IPS DF 6.9 (cell line): ENCODE measurements at regions not wholly inside any gene's neighbourhood (a gene's known extent, or its start where the extent isn't known, plus 50 kb on each side); places are given as distances from the start of the nearest gene placed in this dataset.
"Not testable (repeated sequence)": the region's sequence is repeated elsewhere in the genome, so short reads cannot be mapped to it uniquely, and the experiment has no call there.

Source experiments
- DNase-seq: peaks from one replicate; pipeline ENCODE4 v3.0.0-alpha.2; 2013; ENCODE audit warnings: low read depth, low spot score
- H3K27ac ChIP-seq: one replicate; pipeline ENCODE4 v1.5.1; 2013; ENCODE audit warnings: low read length, control low read depth
- H3K27me3 ChIP-seq: 2 replicates; pipeline ENCODE4 v1.6.1; 2013; ENCODE audit warnings: mild to moderate bottlenecking, low read length; ENCODE audit not compliant: control insufficient read depth, insufficient read depth
- H3K36me3 ChIP-seq: 2 replicates; pipeline ENCODE4 v1.6.1; 2013; ENCODE audit warnings: low read length; ENCODE audit not compliant: control insufficient read depth, insufficient read depth
- H3K4me1 ChIP-seq: 2 replicates; pipeline ENCODE4 v1.6.1; 2013; ENCODE audit warnings: low read length; ENCODE audit not compliant: control insufficient read depth, insufficient read depth
- H3K4me3 ChIP-seq: 2 replicates; pipeline ENCODE4 v1.5.1; 2013; ENCODE audit warnings: mild to moderate bottlenecking, low read length
- H3K9me3 ChIP-seq: 2 replicates; pipeline ENCODE4 v1.6.1; 2013; ENCODE audit warnings: low read length, inconsistent platforms; ENCODE audit not compliant: control insufficient read depth, insufficient read depth
- WGBS: extraction: QIAGEN DNeasy Blood & Tissue Kit; methylation state at CpG from one replicate; pipeline ENCODE4 v1.1.7; 2013; ENCODE audit warnings: mixed read lengths, missing lambda C conversion rate; ENCODE audit not compliant: insufficient read length, insufficient coverage; 5-methylcytosine and 5-hydroxymethylcytosine counted together

DNA sequence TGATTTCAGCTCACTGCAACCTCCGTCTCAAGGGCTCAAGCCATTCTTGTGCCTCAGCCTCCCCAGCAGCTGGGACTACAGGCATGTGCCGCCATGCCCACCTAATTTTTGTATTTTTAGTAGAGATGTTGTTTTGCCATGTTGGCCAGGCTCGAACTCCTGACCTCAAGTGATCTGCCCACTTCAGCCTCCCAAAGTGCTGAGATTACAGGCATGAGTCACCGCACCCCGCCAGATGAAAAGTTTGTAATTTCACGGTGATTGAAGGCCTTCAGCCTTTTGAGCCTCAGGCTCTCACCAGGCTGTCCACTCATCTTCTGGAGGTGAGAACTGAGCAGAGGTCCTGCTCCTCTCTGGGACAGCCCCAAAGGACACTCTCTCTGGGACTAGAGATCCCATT lies 103.2 kb downstream of the HIF1AN start:
- DNase-seq, H3K36me3 ChIP-seq, H3K9me3 ChIP-seq, H3K4me1 ChIP-seq, H3K27me3 ChIP-seq, H3K27ac ChIP-seq, H3K4me3 ChIP-seq: not testable (repeated sequence)
- WGBS = no CpG with 5 or more reads among the region's 6 CpGs

DNA sequence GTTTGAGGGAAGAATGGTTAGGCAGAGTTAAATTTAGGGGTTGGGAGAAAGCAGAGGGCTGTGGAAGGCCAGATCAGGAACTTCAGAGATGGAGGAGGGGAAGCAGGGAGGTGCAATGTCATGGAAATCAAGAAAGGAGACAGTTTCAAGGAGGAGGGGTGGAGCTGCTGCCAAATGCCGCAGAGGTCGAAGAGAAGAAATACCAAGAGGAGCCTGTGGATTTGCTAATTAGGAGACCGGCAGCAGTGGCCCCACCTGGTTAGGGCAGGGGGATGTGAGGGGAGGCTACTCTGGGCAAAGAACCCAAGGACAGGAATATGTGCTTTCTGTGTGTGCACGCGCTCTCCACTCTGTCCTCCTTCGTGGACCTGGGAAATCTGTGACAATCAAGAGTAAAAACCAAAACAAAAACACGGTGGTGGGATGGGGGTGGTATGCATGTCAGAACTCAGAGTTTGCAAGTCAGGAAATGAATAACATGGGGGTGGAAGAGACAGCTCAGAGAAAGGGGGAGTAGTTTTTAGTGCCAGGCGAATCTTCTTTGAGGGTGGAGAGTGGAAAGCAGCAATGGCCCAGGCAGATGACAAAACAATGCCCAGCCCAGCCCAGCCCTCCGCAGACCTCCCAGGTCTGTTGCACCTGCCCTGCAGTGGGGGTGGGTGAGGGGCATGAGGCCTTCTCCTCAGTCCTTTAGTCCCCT lies 102.9 kb upstream of the PAX2 start:
- H3K36me3 ChIP-seq = no peaks in the 10 kb centered on the region
- DNase-seq = no peak
- no peaks in the 10 kb centered on the region for H3K27me3 ChIP-seq
- peaks cover 9% of the 10 kb centered on the region for H3K4me1 ChIP-seq
- WGBS = no CpG with 5 or more reads among the region's 9 CpGs
- no peak overlapping the region for H3K4me3 ChIP-seq
- H3K27ac ChIP-seq = no peak overlapping the region
- H3K9me3 ChIP-seq = no peaks in the 10 kb centered on the region

DNA sequence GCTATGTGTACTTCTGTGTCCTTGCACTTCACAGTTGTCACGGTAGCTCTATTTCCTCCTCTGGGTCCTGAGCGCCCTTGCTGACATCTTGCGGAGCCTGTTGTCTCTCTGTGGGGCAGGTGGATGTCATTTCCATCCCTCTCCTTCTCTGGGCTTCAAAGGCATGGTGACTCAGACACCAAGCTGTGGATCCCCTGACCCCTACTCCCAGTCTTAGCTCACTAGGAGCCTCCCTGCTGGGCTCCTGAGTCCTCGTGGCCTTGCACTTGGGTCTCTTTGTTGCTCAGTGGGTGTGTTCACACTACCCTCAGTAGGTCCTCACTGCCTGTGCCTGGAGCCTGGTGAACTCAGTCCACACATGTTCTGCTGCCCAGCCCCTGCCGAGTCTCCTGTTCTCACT lies 100.3 kb upstream of the PAX2 start:
- WGBS = no CpG with 5 or more reads among the region's 5 CpGs
- Histone ChIP-seq H3K4me1 (peaks cover 5% of the 10 kb centered on the region; the same call in 1 of the 2 replicates), H3K27me3 (no peaks in the 10 kb centered on the region), H3K27ac (no peak overlapping the region), H3K4me3 (no peak overlapping the region), H3K36me3 (no peaks in the 10 kb centered on the region), H3K9me3 (no peaks in the 10 kb centered on the region)
- no peak for DNase-seq

DNA sequence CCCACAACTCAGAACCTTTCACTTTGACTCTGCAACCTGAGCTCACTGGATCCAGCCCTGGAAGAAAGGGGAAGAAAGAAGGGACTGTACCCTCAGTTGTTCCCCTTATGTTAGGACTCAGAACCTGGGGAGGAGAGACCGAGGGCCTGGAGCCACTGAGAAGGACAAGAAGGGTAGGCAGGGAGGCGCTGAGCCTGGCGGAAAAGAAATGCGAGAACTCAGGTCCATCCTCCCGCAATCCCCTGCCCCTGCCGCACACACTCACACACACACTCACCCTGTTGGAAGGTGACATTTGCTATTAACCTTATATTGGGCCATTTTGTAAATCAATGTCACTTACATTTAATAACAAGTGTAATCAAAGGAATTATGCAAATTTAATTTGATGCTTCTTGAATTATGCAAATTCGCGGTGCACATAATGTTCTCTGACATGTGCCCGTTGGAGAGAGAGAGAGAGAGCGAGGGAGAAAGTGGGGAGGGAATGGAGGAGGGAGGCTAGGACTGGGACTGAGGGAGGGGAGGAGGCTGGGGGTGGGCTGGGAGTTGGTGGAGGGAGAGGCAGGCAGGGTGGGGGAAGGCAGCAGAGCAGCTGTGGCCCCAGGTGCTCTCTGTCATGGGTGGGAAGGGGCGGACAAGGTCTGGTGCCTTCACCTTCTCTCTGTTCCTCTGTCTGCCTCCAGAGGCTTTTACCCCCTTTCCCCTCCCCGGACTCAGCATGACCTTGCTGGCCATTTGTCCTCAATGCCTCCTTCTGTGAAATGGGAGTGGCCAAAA lies 99.6 kb upstream of the PAX2 start:
- Histone ChIP-seq H3K36me3 (no peaks in the 10 kb centered on the region), H3K4me3 (no peak overlapping the region), H3K27me3 (no peaks in the 10 kb centered on the region), H3K9me3 (no peaks in the 10 kb centered on the region), H3K27ac (no peak overlapping the region), H3K4me1 (peaks cover 5% of the 10 kb centered on the region; the same call in 1 of the 2 replicates)
- WGBS = no CpG with 5 or more reads among the region's 12 CpGs
- DNase-seq = no peak

DNA sequence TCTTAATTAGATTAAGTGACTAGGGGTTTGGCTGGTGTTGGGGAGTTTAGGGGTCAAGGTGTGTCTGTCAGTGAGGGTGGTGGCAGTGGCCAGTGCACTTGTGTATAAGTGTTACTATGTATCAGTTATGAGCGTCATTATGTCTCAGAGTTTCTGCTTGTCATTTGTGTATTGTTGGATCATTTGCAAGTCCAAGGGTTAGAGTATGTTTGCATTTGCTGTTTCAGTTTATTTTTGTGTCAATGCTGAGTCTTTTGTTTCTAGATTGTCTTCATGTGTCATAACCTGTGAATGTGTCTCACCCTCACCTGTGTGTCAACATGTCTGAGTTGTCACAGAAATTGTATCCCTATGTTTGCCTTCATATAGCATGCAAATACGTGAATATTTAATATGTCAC lies 97.5 kb upstream of the PAX2 start:
- Histone ChIP-seq H3K27ac (no peak overlapping the region), H3K4me3 (no peak overlapping the region), H3K36me3 (no peaks in the 10 kb centered on the region), H3K4me1 (peaks cover 2% of the 10 kb centered on the region; the same call in 1 of the 2 replicates), H3K9me3 (no peaks in the 10 kb centered on the region), H3K27me3 (peaks cover 8% of the 10 kb centered on the region; the same call in 1 of the 2 replicates)
- no peak for DNase-seq
- no CpG with 5 or more reads among the region's 2 CpGs for WGBS

DNA sequence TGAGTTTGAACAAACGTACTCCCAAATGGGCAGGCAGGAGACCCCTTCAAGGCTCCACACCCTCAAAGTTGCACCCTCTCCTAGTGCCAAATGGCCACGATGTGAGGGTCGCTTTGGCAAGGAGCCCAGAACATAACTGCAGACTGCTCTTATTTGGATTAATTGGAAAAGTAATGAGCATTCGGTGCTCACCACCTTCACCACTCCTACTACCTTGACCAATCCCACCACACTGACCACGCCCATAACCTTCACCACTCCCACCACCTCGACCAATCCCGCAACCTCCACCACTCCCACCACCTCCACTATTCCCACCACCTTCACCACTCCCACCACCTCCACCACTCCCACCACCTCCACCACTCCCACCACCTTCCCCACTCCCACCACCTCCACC lies 94.7 kb upstream of the PAX2 start:
- no peaks in the 10 kb centered on the region for H3K9me3 ChIP-seq
- DNase-seq = no peak
- H3K36me3 ChIP-seq = no peaks in the 10 kb centered on the region
- H3K27ac ChIP-seq = no peak overlapping the region
- H3K4me1 ChIP-seq = peaks cover 4% of the 10 kb centered on the region; the same call in 1 of the 2 replicates
- WGBS = 100% methylated on average over 2 of the region's 7 CpGs
- peaks cover 20% of the 10 kb centered on the region; the same call in 1 of the 2 replicates for H3K27me3 ChIP-seq
- no peak overlapping the region for H3K4me3 ChIP-seq

DNA sequence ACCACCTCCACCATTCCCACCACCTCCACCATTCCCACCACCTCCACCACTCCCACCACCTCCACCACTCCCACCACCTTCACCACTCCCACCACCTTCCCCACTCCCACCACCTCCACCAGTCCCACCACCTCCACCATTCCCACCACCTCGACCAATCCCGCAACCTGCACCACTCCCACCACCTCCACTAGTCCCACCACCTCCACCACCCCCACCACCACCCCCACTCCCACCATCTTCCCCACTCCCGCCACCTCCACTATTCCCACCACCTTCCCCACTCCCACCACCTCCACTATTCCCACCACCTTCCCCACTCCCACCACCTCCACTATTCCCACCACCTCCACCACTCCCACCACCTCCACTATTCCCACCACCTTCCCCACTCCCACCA lies 94.3 kb upstream of the PAX2 start:
- not testable (repeated sequence) for H3K9me3 ChIP-seq, H3K36me3 ChIP-seq, DNase-seq, H3K4me3 ChIP-seq, H3K27ac ChIP-seq, H3K4me1 ChIP-seq
- H3K27me3 ChIP-seq = peaks cover 24% of the 10 kb centered on the region; the same call in 1 of the 2 replicates
- WGBS = no CpG with 5 or more reads among the region's 3 CpGs

DNA sequence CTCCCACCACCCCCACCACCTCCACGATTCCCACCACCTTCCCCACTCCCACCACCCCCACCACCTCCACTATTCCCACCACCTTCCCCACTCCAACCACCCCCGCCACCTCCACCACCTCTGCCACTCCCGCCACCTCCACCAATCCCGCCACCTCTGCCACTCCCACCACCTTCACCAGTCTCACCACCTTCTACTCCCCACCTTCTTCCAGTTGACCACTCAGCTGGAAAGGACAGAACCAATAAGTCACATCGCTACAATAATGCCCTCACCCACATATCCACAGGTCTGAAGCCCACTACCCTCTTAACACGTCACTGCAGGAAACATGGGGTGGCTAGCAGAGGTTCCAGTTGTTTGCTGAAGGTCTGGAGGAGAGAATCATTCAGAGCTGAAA lies 93.5 kb upstream of the PAX2 start:
- Histone ChIP-seq H3K27me3 (peaks cover 27% of the 10 kb centered on the region; the same call in 1 of the 2 replicates), H3K4me3 (no peak overlapping the region), H3K4me1 (peaks cover 2% of the 10 kb centered on the region; the same call in 1 of the 2 replicates), H3K36me3 (no peaks in the 10 kb centered on the region), H3K27ac (no peak overlapping the region), H3K9me3 (no peaks in the 10 kb centered on the region)
- no CpG with 5 or more reads among the region's 6 CpGs for WGBS
- no peak for DNase-seq

DNA sequence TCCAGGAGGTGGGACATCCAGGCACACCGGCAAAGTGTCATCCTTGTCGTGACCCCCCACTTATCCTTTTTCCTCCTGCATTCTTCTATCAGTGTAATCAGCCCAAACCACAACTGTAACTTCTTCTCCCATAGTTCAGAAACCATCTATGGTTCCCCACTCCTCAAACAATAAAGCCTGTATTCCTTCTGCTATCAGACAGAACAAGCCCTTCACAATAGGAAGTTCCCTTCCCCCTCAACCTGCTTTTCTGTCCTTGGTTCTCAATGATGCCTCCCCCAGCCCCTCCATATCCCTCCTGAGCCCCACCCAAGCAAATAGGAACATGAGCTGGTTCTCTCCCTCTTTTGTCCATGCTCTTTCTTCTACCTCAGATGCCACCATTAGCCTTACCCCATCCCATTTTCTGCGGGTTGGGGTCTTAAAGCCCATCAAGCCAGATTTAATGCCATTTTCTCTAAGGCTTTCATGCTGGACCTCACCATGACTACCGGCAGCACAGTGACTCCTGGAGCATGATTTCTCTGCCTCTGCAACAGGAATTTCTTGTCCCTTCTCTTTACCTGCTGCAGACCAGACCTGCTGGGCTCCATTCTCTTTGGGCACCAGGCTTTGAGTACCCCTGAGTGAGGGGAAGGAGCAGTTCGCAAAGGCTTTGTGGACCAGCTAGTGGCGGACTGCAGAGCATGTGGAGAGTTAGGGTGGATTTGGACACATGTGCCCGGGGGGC lies 92.8 kb upstream of the PAX2 start:
- WGBS = no CpG with 5 or more reads among the region's 7 CpGs
- Histone ChIP-seq H3K36me3 (no peaks in the 10 kb centered on the region), H3K27me3 (peaks cover 34% of the 10 kb centered on the region; the same call in 1 of the 2 replicates)

DNA sequence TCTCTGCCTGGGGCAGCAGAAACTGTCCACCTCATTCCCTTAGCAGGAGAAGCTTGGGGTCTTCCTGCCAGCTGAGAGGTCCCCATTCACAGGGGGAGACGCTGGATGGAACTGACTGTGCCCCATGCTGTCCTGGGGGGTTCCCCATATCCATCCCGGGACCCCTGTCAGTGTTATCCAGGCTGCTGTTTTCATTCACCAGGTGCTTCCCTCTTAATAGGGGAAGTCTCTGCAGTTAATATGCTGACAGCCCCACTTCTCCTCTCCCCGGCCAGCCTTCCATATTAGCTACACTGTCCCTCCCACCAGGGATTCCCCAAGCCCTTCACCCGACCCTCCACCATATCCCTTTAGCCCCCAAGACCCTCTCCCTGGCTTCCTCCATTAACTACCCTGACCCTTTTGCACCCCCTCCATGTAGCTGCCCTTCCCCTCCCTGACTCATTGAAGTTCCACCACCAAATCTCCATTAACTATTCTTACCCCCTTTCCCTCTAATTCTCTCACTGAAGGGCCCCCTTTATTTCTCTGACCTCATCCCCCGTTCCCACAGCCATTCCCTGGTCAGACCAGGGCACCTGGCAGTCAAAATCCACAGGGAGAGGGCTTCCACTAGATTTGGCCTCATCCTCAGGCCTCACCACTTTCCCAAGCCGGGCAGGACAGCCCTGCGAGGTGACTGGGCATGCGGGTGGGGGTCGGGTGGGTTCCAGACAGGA lies 92.0 kb upstream of the PAX2 start:
- Histone ChIP-seq H3K4me3 (peak overlapping the region; percentile 34; the same call in 1 of the 2 replicates), H3K4me1 (peaks cover 4% of the 10 kb centered on the region; the same call in 1 of the 2 replicates), H3K27me3 (peaks cover 41% of the 10 kb centered on the region), H3K9me3 (no peaks in the 10 kb centered on the region), H3K36me3 (no peaks in the 10 kb centered on the region), H3K27ac (no peak overlapping the region)
- WGBS = 100% methylated on average over 1 of the region's 9 CpGs
- no peak for DNase-seq

More for the DNA sequence above, 92.8 kb upstream of the PAX2 start:
- no peak overlapping the region for H3K27ac ChIP-seq
- no peaks in the 10 kb centered on the region for H3K9me3 ChIP-seq
- H3K4me1 ChIP-seq = peaks cover 4% of the 10 kb centered on the region; the same call in 1 of the 2 replicates
- no peak for DNase-seq
- no peak overlapping the region for H3K4me3 ChIP-seq
